NCI-H69 (cell line): ENCODE measurements at regions not wholly inside any gene's neighbourhood (a gene's known extent, or its start where the extent isn't known, plus 50 kb on each side); places are given as distances from the start of the nearest gene placed in this dataset.
A peak's percentile ranks its signal among the peaks of the same experiment; 100 is the strongest.

Experiments
- DNase-seq: peaks from one replicate; lab custom pipeline; 2025; lab: John Stamatoyannopoulos, UW

GRCh38 chr1:194167956-194168640 is 981.7 kb upstream of the B3GALT2 start:
- DNase-seq, result no peak

DNA sequence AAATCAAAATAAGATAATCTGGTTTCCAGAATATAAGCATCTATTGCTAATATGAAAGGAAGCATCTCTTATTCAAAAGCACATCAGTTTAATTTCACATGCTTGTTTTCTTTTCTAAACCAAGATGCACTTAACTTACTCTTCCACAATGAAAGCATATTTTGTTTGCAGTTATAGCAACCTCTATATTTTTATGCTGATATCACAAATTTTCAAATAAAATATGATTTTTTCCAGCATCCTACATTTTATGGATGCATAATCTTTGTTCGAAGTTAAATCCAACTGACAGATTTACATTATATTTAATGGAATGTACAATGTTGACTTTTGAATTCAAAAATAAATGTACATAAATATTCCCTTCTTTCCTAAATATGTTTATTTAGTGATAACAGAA is 978.3 kb upstream of the B3GALT2 start:
- no peak for DNase-seq

GRCh38 chr1:194161591-194161990 is 975.2 kb upstream of the B3GALT2 start:
- DNase-seq, result no peak

DNA sequence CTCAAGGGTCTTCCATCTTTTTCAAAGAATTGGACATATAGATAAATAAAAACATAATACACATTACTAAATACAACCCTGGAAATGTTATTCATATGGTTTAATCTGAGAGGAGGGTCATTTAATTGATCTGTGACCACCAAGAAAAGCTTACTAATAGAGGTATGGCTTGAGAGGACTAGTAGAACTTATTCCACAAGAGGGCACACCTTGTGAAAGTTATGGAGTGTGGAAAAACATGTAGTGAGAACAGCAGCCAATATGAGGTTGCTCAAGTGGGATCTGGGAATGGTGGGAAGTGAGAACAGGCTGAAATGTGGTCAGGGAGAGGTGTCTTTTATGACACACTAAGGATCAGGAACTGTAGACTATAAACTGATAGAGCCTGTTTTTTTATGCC is 973.5 kb upstream of the B3GALT2 start:
- DNase-seq, result peak; percentile 25

- no peak for DNase-seq
Measured at GRCh38 chr1:194155962-194156361, 969.5 kb upstream of the B3GALT2 start.

DNA sequence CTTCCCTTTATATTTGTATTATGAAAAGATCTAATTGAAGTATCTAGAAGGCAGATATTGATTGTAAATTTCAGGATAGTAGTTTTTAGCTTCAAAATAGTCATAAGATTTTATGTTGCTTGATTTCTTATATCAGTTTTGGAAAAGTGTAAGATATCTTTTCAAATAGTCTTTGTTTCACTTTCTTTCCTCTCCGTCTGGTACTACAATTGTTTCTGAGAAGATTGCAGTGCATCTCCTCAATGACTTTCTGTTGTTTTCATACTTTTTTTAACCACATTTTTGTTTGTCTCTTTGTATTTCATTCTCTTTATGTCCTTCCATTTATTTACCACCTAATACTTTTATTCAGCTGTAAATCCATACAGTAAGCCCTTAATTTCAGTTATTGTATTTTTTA is 964.6 kb upstream of the B3GALT2 start:
- no peak for DNase-seq

- no peak for DNase-seq
Measured at GRCh38 chr1:194150242-194150641, 963.8 kb upstream of the B3GALT2 start.

DNA sequence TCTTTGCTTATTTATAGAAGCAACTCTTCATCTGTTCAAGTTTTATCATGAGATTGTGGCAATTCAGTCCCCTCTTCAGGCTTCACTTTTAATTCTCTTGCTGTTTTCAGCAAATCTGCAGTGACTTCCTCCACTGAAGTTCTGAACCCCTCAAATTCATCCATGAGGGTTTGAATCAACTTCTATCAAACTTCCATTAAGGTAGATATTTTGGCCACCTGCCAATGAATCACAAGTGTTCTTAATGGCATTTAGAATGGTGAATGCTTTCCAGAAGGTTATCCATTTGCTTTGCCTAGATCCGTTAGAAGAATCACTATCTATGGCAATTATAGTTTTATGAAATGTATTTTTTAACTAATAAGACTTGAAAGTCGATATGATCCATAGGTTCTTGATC is 946.7 kb upstream of the B3GALT2 start:
- peak; percentile 61 for DNase-seq

DNA sequence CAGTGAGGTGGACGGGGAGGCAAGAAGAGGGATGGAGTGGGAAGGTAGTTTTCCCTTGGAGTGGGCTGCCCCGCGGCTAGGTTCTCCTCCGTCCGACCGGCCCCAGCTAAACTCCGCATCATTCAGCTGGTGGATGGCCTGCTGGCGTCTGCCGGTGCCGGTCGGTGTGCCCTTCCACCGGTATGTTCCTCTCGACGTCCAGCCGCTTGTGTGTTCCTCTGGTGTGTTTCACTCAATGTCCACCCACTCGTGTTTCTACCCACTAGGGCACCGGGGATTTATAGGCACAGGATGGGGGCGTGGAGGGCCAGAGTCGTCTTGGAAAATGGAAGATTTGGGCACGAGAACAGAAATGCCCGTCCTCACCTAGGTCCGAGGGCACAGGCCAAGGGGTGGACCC is 931.7 kb upstream of the B3GALT2 start:
- no peak for DNase-seq

DNA sequence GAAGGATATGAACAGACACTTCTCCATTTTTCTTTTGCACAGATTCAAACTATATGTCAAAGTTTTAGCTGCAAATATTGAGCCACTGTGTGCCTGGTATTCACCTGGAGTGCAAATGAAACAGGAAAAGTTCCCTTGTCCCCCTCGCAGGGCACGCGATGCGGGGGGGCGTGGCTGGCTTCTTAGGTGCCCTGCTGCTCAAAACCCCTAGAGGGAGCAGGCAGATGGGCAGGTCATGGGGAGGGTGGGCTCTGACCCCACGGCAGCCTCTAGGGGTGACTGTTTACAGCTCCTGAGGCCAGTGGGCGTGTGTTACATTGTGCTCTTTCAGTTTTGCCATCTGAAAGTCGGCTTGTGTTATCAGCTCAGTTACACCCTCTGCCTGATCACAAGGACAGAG is 931.2 kb upstream of the B3GALT2 start:
- DNase-seq, result no peak

DNA sequence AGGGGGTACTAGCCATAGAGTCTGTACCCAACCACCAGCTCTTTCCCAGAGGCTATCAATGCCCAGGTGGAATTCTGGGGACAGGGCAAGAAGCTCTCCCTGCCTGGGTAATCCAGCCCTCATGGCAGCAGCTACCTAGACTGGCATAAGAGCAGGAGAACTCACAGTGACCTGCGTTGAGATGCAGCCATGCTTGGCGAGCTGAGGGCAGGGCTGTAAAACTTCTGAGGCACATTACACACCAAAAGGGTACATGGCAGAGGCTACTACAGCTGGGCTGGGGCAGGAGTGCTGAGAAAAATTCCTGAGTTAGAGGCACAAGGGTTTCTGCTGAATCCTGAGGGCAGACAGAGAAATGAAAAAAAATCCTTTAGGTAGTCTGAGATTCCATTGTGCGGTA is 927.9 kb upstream of the B3GALT2 start:
- DNase-seq, result no peak

- DNase-seq, result no peak
Measured at GRCh38 chr1:194105381-194105780, 919.0 kb upstream of the B3GALT2 start.

- DNase-seq, result peak; percentile 38
Measured at GRCh38 chr1:194104247-194104844, 917.9 kb upstream of the B3GALT2 start.

DNA sequence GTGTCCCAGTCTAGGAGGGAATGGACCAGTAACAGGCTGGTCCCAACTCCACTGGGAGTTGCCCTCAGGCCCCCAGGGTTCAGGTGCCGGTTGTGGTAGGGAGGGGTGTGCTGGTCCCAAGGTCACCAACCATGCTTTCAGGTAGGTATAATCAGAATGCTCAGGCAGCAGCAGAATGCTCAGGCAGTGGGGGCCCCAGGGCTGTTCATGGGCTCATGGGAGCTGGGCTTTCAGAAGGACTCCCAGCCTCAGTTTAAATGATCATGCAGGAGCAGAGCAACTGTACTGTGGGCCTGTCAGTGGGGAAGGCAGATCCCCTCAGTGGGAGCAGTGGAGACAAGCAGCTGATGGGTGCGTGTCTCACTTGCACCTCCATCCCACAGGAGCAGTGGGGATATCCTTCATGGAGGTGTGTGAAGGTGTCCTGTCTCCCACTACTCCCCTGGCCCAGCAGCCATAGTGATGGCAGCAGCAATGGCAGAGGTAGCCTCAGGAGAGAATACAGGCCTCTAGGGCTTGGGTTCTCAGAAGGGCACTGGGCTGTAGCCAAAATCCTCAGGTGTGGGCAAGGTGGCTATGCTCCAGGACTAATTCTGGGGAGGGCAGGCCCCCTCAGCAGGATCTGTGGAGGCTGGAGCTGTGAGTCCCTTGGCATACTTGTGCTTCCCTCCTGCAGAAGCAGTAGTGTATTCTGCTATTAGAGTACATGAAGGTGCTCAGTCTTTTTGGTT is 917.3 kb upstream of the B3GALT2 start:
- DNase-seq, result no peak

DNA sequence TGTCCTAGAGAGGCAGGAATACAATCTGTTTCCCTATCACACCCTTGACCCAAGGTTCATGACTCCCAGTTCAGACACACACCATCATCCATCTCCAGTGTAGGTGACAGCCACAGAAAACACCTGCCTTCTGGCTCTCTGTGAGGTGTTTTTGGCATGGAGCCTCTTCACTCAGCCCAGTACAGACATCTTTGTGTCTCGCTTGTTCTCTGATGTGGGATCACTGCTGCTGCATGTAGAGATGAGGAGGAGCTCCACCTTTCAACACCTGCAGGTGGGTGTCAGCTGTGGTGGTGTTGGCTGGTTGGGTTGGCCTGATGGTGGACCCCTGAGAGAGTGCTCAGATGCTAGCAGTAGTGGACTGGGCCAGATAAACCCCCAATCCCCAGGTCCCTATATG is 916.7 kb upstream of the B3GALT2 start:
- no peak for DNase-seq

DNA sequence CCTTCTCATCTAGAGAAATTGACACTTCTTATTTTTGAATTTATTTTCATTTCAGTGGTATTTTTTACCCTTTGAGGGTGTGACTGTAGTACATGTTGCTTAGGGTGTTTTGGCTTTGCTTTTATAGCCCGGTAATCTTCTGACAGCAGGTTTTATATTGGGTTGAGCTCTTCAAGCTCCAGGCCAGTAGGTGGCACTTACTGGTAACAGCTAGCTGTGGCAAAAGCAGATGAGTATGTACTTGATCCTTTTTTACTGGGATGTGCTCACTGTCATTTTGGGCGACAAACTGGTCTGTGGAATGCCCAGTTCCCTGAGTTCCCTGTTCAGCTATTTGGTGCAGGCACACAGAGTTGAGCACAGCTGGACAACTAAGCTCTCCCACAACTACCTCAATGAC is 916.2 kb upstream of the B3GALT2 start:
- peak; percentile 51 for DNase-seq

DNA sequence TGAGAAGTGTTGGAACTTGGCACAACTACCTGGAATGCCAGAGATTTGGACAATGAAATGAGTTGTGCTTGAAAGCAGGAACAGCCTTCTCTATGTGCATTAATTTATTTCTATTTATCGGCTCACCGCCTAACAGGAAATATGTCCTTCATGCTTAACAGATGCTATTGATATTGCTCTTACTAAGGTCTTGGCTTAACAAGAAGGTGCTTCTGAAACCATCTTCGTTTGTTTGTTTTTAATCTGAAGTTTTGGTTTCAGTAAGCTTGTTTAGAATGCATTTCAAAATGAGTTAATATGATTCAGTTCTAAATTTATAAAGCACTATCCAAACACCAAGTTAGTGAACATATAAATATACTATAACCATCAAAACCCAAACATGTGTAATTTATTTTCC is 898.3 kb upstream of the B3GALT2 start:
- no peak for DNase-seq

- peak; percentile 38 for DNase-seq
Measured at GRCh38 chr1:194081444-194081843, 895.0 kb upstream of the B3GALT2 start.

DNA sequence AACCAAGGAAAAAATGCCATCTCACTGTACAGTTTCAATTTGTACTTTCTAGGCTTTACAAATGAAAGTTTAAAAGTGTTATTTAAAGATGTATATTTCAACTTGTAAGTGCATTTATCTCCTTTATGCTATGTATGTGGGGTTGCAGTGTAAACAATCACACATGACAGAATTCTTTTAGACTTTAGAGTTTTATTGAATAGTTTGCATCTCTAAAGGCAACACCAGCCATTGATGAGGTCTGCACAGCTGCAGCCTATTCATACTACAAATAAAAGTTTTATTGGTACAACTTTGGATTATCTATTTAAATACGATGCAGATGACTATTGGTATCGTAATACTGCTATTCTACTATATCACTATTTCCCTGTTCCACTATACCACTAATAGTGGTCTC is 894.4 kb upstream of the B3GALT2 start:
- no peak for DNase-seq

- no peak for DNase-seq
Measured at GRCh38 chr1:194078765-194079164, 892.4 kb upstream of the B3GALT2 start.

GRCh38 chr1:194076646-194077045 is 890.2 kb upstream of the B3GALT2 start:
- DNase-seq, result peak; percentile 45

DNA sequence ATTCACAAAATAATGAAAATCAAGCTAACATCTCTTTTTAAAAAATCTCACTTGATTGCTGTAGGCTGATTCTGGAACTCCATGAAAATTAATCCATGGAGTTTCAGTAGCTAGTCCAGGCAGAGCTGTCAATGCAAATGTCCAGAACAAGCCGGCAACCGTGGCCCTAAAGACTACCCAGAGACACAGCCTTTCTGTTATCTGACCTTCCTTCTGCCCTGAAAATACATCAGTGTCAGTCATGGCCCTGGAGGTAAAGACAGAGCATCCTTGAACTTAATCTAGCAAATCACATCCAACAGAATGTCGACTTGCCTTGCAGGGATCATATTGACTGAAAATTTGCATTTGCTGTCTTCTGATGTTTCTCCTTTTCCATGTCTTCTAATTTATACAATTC is 887.4 kb upstream of the B3GALT2 start:
- DNase-seq, result no peak

GRCh38 chr1:194071205-194071604 is 884.8 kb upstream of the B3GALT2 start:
- peak; percentile 99 for DNase-seq
